ENCODE measurements at regions not wholly inside any gene's neighbourhood (a gene's known extent, or its start where the extent isn't known, plus 50 kb on each side); places are given as distances from the start of the nearest gene placed in this dataset.
"Not testable (repeated sequence)": the region's sequence is repeated elsewhere in the genome, so short reads cannot be mapped to it uniquely, and the experiment has no call there.

GRCh38 chr13:40047322-40047771 is 391.9 kb downstream of the COG6 start:
- Histone ChIP-seq H3K27me3 (peaks cover 2% of the 10 kb centered on the region), H3K27ac (no peak overlapping the region), H3K4me1 (ENCODE audit: insufficient read depth) (no peaks in the 10 kb centered on the region), H3K9me2 (replicated peaks; ENCODE audit: insufficient read depth) (no peaks in the 10 kb centered on the region), H3K36me3 (replicated peaks; ENCODE audit: insufficient read depth, low read depth) (no peaks in the 10 kb centered on the region), H3K4me2 (no peak overlapping the region), H4K20me1 (ENCODE audit: insufficient read depth, poor library complexity, severe bottlenecking) (no peaks in the 10 kb centered on the region), H3K9me3 (ENCODE audit: low read depth) (no peaks in the 10 kb centered on the region), H3K4me3 (no peak overlapping the region), H3K79me2 (no peaks in the 10 kb centered on the region), H2AFZ (no peak overlapping the region)
- TF ChIP-seq CTCF (IDR thresholded peaks at IDR 0.05; ENCODE audit: poor library complexity) (no peak), EZH2 (IDR thresholded peaks at IDR 0.05; ENCODE audit: borderline replicate concordance) (no peak), EZH2phosphoT487 (IDR thresholded peaks at IDR 0.05; ENCODE audit: low read depth, severe bottlenecking, unreplicated experiment) (no peak)
- 91% methylated on average over 5 of the region's 5 CpGs for WGBS (ENCODE audit: low lambda C conversion rate, missing lambda C conversion rate)
- no peak for DNase-seq (ENCODE audit: low spot score)

- no peak overlapping the region for H3K4me3 ChIP-seq
- peaks cover 2% of the 10 kb centered on the region for H3K27me3 ChIP-seq
- H3K79me2 ChIP-seq: no peaks in the 10 kb centered on the region
- no peaks in the 10 kb centered on the region for H3K36me3 ChIP-seq (replicated peaks; ENCODE audit: insufficient read depth, low read depth)
- WGBS (ENCODE audit: low lambda C conversion rate, missing lambda C conversion rate): 91% methylated on average over 5 of the region's 5 CpGs
- H3K9me2 ChIP-seq (replicated peaks; ENCODE audit: insufficient read depth): no peaks in the 10 kb centered on the region
- no peaks in the 10 kb centered on the region for H4K20me1 ChIP-seq (ENCODE audit: insufficient read depth, poor library complexity, severe bottlenecking)
- H2AFZ ChIP-seq: no peak overlapping the region
- no peaks in the 10 kb centered on the region for H3K4me1 ChIP-seq (ENCODE audit: insufficient read depth)
- H3K4me2 ChIP-seq: no peak overlapping the region
- H3K27ac ChIP-seq: no peak overlapping the region
- DNase-seq (ENCODE audit: low spot score): no peak
- H3K9me3 ChIP-seq (ENCODE audit: low read depth): no peaks in the 10 kb centered on the region
- TF ChIP-seq CTCF (IDR thresholded peaks at IDR 0.05; ENCODE audit: poor library complexity) (no peak), EZH2phosphoT487 (IDR thresholded peaks at IDR 0.05; ENCODE audit: low read depth, severe bottlenecking, unreplicated experiment) (no peak), EZH2 (IDR thresholded peaks at IDR 0.05; ENCODE audit: borderline replicate concordance) (no peak)
Observed at GRCh38 chr13:40048551-40048950, 393.1 kb downstream of the COG6 start.

- Histone ChIP-seq H3K27ac (no peak overlapping the region), H3K79me2 (no peaks in the 10 kb centered on the region), H3K9me2 (replicated peaks; ENCODE audit: insufficient read depth) (no peaks in the 10 kb centered on the region), H3K36me3 (replicated peaks; ENCODE audit: insufficient read depth, low read depth) (no peaks in the 10 kb centered on the region), H3K9me3 (ENCODE audit: low read depth) (no peaks in the 10 kb centered on the region), H3K4me1 (ENCODE audit: insufficient read depth) (no peaks in the 10 kb centered on the region), H4K20me1 (ENCODE audit: insufficient read depth, poor library complexity, severe bottlenecking) (no peaks in the 10 kb centered on the region), H2AFZ (no peak overlapping the region), H3K27me3 (no peaks in the 10 kb centered on the region), H3K4me3 (no peak overlapping the region), H3K4me2 (no peak overlapping the region)
- no peak for TF ChIP-seq EZH2phosphoT487 (IDR thresholded peaks at IDR 0.05; ENCODE audit: low read depth, severe bottlenecking, unreplicated experiment)
- TF ChIP-seq CTCF (IDR thresholded peaks at IDR 0.05; ENCODE audit: poor library complexity): no peak
- no peak for TF ChIP-seq EZH2 (IDR thresholded peaks at IDR 0.05; ENCODE audit: borderline replicate concordance)
- no peak for DNase-seq (ENCODE audit: low spot score)
Observed at GRCh38 chr13:40052954-40053353, 397.5 kb downstream of the COG6 start.

- Histone ChIP-seq H3K4me1 (ENCODE audit: insufficient read depth) (no peaks in the 10 kb centered on the region), H3K79me2 (no peaks in the 10 kb centered on the region), H3K36me3 (replicated peaks; ENCODE audit: insufficient read depth, low read depth) (no peaks in the 10 kb centered on the region), H3K27ac (no peak overlapping the region), H3K27me3 (no peaks in the 10 kb centered on the region), H3K9me3 (ENCODE audit: low read depth) (no peaks in the 10 kb centered on the region), H3K4me3 (no peak overlapping the region), H3K4me2 (no peak overlapping the region), H4K20me1 (ENCODE audit: insufficient read depth, poor library complexity, severe bottlenecking) (no peaks in the 10 kb centered on the region), H3K9me2 (replicated peaks; ENCODE audit: insufficient read depth) (no peaks in the 10 kb centered on the region), H2AFZ (no peak overlapping the region)
- DNase-seq (ENCODE audit: low spot score): no peak
- 91% methylated on average over 4 of the region's 4 CpGs for WGBS (ENCODE audit: low lambda C conversion rate, missing lambda C conversion rate)
- TF ChIP-seq EZH2phosphoT487 (IDR thresholded peaks at IDR 0.05; ENCODE audit: low read depth, severe bottlenecking, unreplicated experiment) (no peak), CTCF (IDR thresholded peaks at IDR 0.05; ENCODE audit: poor library complexity) (no peak), EZH2 (IDR thresholded peaks at IDR 0.05; ENCODE audit: borderline replicate concordance) (no peak)
Observed at GRCh38 chr13:40053401-40053800, 397.9 kb downstream of the COG6 start.

GRCh38 chr13:40054422-40054821 is 399.0 kb downstream of the COG6 start:
- H3K27ac ChIP-seq; H4K20me1 ChIP-seq (ENCODE audit: insufficient read depth, poor library complexity, severe bottlenecking); H3K27me3 ChIP-seq; H3K79me2 ChIP-seq; H3K36me3 ChIP-seq (replicated peaks; ENCODE audit: insufficient read depth, low read depth); H3K4me2 ChIP-seq; H2AFZ ChIP-seq; H3K9me3 ChIP-seq (ENCODE audit: low read depth); DNase-seq (ENCODE audit: low spot score); H3K4me1 ChIP-seq (ENCODE audit: insufficient read depth); H3K9me2 ChIP-seq (replicated peaks; ENCODE audit: insufficient read depth); H3K4me3 ChIP-seq: not testable (repeated sequence)
- WGBS (ENCODE audit: low lambda C conversion rate, missing lambda C conversion rate): 94% methylated on average over 3 of the region's 3 CpGs
